ENCODE measurements at regions not wholly inside any gene's neighbourhood (a gene's known extent, or its start where the extent isn't known, plus 50 kb on each side); places are given as distances from the start of the nearest gene placed in this dataset.

DNA sequence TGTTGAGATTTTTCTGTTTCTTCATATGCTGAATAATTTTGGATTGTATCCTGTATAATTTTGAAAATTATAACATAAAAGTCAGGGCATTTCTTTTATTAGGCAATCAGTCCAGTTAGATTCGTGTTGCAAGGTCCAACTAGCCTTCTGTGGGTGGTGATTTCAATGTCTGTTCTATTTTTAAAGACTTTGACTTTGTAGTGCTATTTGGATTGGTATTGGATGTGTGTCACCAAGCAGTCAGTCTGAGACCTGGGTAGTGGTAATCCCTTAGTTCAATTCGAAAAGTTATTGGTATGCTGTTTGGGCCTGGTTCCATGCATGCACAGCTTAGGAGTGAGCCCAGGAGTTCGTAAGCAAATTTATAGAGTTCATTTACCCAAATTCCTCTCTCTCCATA lies 82.2 kb downstream of the EPDR1 start:
- DNase-seq (ENCODE audit: low read depth): no peak

- DNase-seq (ENCODE audit: low read depth): no peak
These were observed 86.1 kb downstream of the EPDR1 start for GRCh38 chr7:38006559-38006958.

- no peak for DNase-seq (ENCODE audit: low read depth)
These were observed 86.7 kb downstream of the EPDR1 start for GRCh38 chr7:38007096-38007495.

DNA sequence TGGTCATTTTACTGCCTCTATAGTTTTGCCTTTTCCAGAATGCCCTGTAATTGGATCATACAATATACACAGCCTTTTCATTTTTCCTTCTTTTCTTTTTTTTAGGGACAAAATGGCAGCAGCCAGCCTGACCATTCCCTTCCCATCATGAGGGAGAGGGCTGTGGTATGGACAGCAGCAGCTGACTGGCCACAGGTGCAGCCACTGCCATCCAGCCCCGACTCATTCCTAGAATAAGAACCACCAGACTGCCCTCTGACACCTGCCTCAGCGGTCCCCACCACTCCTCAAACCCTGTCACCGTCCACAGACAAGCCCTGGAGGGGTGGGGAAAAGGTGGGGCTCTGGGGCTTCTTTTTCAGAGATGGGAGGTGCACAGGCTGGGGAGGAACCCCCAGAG lies 92.8 kb downstream of the EPDR1 start:
- no peak for DNase-seq (ENCODE audit: low read depth)

- DNase-seq (ENCODE audit: low read depth): no peak
These were observed 96.1 kb downstream of the EPDR1 start for GRCh38 chr7:38016567-38016966.

DNA sequence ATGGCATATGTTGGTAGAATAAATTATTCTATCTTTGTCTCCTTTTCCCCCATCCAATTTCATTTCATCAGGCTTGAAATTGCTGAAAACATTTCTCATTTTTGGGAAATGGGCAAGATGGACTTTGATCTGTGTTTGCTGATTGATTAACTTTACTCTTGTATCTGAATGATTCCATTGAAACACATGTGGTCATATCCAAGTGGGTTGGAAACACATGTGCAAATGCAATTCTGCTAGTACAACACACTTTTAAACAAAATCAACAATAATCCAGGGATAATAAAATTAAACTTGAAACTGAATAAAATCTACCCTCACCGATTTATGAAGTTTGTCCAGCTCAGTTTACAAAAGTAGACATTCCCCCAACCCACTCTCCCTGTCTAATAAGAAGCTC lies 96.9 kb downstream of the EPDR1 start:
- DNase-seq (ENCODE audit: low read depth): no peak

- no peak for DNase-seq (ENCODE audit: low read depth)
These were observed 99.8 kb downstream of the EPDR1 start for GRCh38 chr7:38020121-38020785.

GRCh38 chr7:38021892-38022291 lies 101.5 kb downstream of the EPDR1 start:
- no peak for DNase-seq (ENCODE audit: low read depth)

GRCh38 chr7:38025815-38026214 lies 105.4 kb downstream of the EPDR1 start:
- DNase-seq (ENCODE audit: low read depth): no peak

- DNase-seq (ENCODE audit: low read depth): no peak
These were observed 107.5 kb downstream of the EPDR1 start for GRCh38 chr7:38027884-38028455.

DNA sequence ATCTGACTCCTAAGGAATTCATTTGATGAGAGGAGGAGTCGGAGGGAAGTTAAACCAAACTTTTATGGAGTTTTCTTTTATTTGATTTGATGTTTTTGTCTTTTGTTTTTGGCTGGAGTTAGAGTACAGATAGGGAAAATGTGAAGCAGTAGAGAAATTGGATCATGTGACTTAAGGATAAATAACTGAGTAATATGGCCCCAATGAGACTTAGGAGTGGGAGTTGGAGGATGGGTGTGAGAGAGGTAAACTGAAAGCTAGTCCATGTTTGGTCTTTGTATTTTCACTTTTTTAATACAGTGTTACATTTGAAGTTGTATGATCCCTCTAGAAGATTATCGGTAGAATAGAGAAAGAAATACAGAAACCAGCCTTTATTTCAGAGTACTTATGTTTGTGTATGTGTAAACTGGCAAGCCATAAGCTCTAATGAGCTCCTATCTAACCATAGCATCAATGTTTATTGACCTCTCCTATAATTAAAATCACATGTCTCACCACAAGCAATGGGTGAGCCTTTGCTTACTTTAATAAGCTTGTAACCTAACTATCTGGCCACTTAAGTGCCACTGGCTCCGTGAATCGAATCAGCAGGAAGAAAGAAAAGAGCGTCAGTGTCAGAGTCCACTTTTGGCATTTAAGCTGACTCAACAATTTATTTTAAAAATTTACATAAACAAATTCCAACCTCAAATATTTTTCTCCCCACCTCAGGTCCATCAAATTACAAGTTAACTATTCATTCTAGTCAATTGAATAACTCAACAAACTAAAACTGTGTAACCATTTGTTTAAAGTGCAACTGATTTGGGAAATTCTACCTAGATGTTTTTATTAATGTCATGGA lies 113.8 kb downstream of the EPDR1 start:
- DNase-seq (ENCODE audit: low read depth): no peak

DNA sequence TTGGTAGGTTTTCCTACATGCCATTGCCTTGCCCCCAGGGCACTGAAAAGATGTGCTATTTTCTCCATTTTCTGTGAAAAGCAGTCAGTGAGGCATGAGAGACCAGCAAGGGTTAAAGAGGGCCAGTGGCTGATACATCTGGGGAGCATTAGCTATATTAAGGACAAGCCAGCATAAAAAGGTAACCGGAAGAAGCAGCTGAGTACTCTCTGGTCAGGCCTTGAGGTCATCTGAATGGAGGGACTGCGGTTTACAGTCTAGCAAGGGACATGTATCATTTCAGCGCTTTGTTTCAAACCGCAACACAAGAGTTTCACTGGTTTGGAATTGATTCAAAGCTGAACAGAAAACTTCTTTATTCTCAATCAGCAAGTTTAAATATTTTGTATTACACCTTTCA lies 120.4 kb downstream of the EPDR1 start:
- no peak for DNase-seq (ENCODE audit: low read depth)

- DNase-seq (ENCODE audit: low read depth): no peak
These were observed 128.4 kb upstream of the STARD3NL start for GRCh38 chr7:38049679-38050078.

DNA sequence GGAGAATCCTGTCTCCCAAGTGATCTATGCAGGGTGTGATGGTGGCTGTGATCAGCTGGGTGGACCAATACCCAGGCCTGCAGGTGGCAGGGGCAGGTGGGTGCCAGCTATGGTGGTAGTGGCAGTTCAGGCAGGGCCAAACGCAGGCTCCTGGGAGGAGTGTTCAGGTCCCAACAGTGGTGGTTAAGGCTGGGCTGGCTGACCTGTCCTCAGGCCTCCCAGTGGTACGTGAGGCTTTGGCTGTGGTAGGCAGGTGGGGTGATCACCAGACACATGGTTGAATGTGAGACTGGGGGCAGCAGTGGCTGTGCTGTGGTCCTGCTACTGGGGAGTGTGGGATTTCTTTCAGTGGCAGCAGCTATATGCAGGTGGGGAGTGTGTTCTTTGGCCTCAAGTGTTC lies 126.7 kb upstream of the STARD3NL start:
- no peak for DNase-seq (ENCODE audit: low read depth)

DNA sequence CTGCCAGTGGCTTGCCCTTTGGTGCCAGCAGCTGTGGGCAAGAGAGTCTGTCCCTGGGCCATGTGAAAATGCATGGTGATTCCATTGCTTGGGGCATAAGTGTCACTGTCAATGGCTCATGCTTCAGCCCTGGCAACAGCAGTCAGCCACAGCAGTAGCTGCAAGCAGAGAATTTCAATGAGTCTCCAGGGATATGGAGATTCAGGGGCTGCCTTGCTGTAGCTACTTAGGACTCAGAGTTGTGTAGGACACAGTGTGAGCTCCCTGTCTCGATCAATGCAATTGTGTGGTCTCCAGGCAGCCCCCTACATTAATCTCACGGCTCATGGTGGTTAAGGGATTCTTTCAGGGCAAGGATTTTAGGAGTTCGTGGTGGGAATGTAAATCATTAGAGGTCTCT lies 126.3 kb upstream of the STARD3NL start:
- DNase-seq (ENCODE audit: low read depth): no peak

DNA sequence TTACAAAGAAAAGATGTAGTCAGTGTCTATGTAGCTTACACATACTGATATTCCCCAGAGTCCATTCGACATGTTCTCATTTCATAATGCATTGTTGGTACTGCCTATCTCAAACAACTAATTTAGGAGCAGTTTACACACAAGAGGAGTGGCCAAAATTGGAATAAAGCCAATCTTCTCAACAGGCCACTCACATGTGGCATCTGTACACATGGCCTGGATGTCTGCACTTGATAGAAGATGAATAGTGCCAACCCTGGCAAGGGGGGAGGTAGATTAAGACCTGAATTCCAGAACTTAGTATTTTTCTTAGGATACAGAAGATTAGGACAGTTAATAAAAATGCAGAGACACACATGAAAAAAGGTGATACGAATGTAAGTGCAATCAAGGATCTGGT lies 125.3 kb upstream of the STARD3NL start:
- DNase-seq (ENCODE audit: low read depth): no peak

DNA sequence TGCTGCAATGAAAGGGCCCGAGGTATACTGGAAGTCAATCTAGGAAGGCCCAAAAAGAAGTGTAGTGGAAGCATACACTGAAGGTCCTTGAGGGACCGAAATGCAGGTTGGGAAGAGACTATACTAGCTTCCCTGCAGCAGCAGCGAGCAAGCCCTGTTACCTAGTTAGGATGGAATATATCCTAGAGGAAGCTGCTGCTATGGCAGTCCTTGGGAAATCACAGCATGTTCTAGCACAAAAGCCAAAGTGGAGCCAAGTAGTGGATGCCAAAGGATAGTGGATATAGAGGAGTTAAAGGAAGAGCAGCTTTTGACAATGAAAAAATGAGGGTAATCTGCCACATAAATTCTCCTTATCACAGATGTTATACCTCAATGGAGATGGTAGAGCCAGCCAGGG lies 123.8 kb upstream of the STARD3NL start:
- no peak for DNase-seq (ENCODE audit: low read depth)

DNA sequence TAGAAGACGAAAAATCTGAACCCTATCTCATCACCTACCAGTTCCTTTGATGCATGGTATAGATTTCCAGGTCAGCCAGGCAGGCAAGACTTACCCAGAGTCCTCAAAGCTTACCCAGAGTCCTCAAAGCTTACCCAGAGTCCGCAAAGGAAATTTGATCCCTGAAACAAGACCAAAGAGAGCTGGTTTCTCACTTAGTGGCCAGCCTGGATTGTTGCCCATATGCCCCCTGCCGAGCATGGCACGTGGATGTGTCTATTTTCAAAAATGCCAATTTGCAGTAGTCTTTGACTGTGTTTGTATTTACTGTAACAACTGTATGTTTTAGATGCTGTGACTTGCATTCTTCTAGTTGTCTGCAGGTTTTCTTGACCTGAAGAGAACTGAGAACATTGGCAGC lies 120.2 kb upstream of the STARD3NL start:
- no peak for DNase-seq (ENCODE audit: low read depth)

- no peak for DNase-seq (ENCODE audit: low read depth)
These were observed 117.9 kb upstream of the STARD3NL start for GRCh38 chr7:38060116-38060515.

DNA sequence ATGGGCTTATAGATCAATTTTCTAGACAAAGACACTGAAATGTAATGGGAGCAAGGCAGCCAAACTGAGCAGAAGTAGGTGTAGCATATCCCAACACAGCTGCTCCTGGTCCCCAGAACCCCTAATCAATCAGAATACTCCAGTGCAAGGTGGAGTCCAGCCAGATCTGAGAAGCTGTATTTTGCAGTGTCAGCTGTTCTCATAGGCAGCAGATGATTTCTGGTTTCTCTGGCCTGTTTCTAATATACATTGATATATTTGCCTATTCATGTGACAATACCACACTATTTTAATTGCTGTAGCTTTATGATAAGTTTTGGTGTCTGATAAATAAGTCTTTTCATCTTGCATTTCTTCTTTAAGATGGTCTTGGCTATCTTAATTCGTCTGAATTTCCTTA lies 117.4 kb upstream of the STARD3NL start:
- DNase-seq (ENCODE audit: low read depth): no peak

- no peak for DNase-seq (ENCODE audit: low read depth)
These were observed 111.7 kb upstream of the STARD3NL start for GRCh38 chr7:38066391-38066790.

DNA sequence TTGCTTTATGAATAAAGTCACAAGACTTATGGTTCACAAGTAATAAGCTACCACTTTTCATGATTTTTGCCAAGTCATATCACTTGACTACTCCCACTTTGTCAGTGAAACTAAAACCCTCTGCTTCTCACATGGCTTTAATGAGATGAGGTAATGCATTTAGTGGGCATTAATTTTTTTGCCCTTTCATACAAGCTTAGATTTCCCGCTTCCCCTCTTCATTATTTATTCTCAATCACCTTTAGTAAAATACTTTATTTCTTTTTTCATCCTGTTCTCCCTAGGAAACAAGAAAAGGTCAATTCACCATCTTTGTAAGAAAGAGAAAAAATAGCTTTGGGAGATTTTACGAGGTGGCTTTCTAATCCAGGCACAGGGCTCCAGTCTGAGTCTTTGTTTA lies 109.6 kb upstream of the STARD3NL start:
- no peak for DNase-seq (ENCODE audit: low read depth)

DNA sequence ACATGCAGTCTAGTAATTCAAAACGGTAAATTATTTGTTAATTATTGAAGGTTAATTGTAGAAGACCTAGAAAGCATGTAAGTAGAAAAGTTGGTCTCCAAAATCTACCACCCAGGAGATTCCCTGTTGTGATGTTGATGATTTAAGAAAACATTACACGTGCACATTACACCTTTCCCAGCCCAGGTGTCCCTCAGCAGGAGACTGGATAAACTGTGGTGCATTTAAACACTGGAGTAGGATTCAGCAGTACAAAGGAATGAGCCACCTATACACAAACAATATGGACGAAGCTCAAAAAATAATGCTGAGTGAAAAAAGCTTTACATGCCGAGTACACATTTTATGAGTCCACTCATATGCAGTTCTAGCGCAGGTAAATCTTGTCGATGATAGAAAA lies 109.0 kb upstream of the STARD3NL start:
- DNase-seq (ENCODE audit: low read depth): no peak
